ENCODE measurements at regions not wholly inside any gene's neighbourhood (a gene's known extent, or its start where the extent isn't known, plus 50 kb on each side); places are given as distances from the start of the nearest gene placed in this dataset.

DNA sequence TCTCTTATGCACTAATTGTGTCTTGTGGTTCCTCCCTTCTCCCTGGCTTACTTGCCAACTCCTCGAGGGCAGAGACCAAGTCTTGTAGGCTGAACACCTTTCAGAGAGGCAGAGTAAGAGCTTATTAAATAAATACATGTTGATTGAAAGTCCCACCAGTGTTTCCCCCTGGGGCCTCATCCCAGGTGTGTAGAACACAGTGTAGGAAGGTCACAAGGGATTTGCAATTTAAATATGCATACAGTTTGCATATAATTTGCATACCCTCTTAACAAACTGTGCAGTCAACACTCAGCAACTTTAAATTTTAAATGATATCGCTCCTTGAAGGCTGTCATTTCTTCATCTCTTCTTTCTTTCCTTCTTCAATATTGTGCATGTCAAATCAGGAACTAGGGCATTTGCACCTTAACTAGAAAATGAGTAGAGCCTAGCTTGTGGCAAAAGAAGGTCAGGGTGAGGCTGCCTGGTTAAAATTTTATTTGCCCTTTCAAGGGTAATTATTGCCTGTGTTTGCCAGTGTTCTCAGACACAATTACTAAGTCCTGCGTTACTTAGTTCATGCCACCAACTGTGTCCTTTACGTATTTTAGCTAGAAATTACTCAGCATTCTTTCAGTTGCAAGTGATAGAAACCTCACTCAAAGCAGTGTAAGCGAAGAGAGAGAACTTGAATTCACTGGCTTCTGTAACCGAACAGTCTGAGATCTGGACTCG is 465.7 kb downstream of the HAPSTR1 start:
- TF ChIP-seq, protein P1, sequence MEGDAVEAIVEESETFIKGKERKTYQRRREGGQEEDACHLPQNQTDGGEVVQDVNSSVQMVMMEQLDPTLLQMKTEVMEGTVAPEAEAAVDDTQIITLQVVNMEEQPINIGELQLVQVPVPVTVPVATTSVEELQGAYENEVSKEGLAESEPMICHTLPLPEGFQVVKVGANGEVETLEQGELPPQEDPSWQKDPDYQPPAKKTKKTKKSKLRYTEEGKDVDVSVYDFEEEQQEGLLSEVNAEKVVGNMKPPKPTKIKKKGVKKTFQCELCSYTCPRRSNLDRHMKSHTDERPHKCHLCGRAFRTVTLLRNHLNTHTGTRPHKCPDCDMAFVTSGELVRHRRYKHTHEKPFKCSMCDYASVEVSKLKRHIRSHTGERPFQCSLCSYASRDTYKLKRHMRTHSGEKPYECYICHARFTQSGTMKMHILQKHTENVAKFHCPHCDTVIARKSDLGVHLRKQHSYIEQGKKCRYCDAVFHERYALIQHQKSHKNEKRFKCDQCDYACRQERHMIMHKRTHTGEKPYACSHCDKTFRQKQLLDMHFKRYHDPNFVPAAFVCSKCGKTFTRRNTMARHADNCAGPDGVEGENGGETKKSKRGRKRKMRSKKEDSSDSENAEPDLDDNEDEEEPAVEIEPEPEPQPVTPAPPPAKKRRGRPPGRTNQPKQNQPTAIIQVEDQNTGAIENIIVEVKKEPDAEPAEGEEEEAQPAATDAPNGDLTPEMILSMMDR (IDR thresholded peaks at IDR 0.05) = no peak
- no peak for TF ChIP-seq POLR2A (IDR thresholded peaks at IDR 0.05)
